GM10248 (cell line): ENCODE measurements at regions not wholly inside any gene's neighbourhood (a gene's known extent, or its start where the extent isn't known, plus 50 kb on each side); places are given as distances from the start of the nearest gene placed in this dataset.
"Not testable (repeated sequence)": the region's sequence is repeated elsewhere in the genome, so short reads cannot be mapped to it uniquely, and the experiment has no call there.

Source experiments
- CTCF ChIA-PET: fragments of 300-600 bp; sonication (Branson Sonifier 250); formaldehyde crosslinking; extraction: SDS; loops from one replicate; lab custom pipeline; 2021; ENCODE audit warnings: antibody characterized with exemption; lab: Yijun Ruan, JAX
- POLR2A ChIA-PET: fragments of 350-650 bp; sonication (Branson Sonifier 250); formaldehyde crosslinking; extraction: SDS; loops from one replicate; lab custom pipeline; 2020; ENCODE audit warnings: antibody characterized with exemption; lab: Yijun Ruan, JAX
- DNase-seq: peaks from one replicate; pipeline ENCODE4 v3.0.0; 2012; ENCODE audit errors: extremely low spot score
- CTCF ChIP-seq: IDR thresholded peaks from 2 replicates; pipeline ENCODE4 v1.5.1; 2012; ENCODE audit warnings: mild to moderate bottlenecking, low read depth; ENCODE audit errors: extremely low read depth, missing control alignments, control extremely low read depth

- CTCF ChIA-PET = no interaction called here
These were observed 106.3 kb upstream of the DLG1 start for GRCh38 chr3:197404754-197405153.

GRCh38 chr3:197404030-197404429 lies 105.6 kb upstream of the DLG1 start:
- no peak for TF ChIP-seq CTCF
- POLR2A ChIA-PET = no interaction called here

More at GRCh38 chr3:197404754-197405153, 106.3 kb upstream of the DLG1 start:
- no peak for TF ChIP-seq CTCF
- DNase-seq = no peak
- POLR2A ChIA-PET = no interaction called here

GRCh38 chr3:197402401-197402800 lies 104.0 kb upstream of the DLG1 start:
- CTCF ChIA-PET, DNase-seq: not testable (repeated sequence)
- POLR2A ChIA-PET = interaction anchor here (0.7 kb wide), 1 partner anchor 403 kb away, joined by 4 read pairs; no protein-coding TSS in a partner anchor

More at GRCh38 chr3:197404030-197404429, 105.6 kb upstream of the DLG1 start:
- no peak for DNase-seq
- CTCF ChIA-PET = no interaction called here

GRCh38 chr3:197399486-197399885 lies 101.1 kb upstream of the DLG1 start:
- TF ChIP-seq CTCF = no peak
- ChIA-PET POLR2A (no interaction called here), CTCF (no interaction called here)
- no peak for DNase-seq

GRCh38 chr3:197398286-197398878 lies 100.0 kb upstream of the DLG1 start:
- no peak for DNase-seq
- TF ChIP-seq CTCF = no peak
- POLR2A ChIA-PET = no interaction called here
- CTCF ChIA-PET = no interaction called here

GRCh38 chr3:197397838-197398237 lies 99.4 kb upstream of the DLG1 start:
- TF ChIP-seq CTCF = no peak
- ChIA-PET CTCF (no interaction called here), POLR2A (no interaction called here)
- DNase-seq = no peak

- no peak for TF ChIP-seq CTCF
- POLR2A ChIA-PET = no interaction called here
- CTCF ChIA-PET = interaction anchor here (1.1 to 1.2 kb wide), 3 partner anchors 13 to 139 kb away, joined by 3 read pairs; no protein-coding TSS in a partner anchor
- DNase-seq = peak; percentile 73
These were observed 96.3 kb upstream of the DLG1 start for GRCh38 chr3:197394464-197395321.

GRCh38 chr3:197394126-197394463 lies 95.7 kb upstream of the DLG1 start:
- DNase-seq, POLR2A ChIA-PET: not testable (repeated sequence)
- CTCF ChIA-PET = interaction anchor here (1.2 kb wide), 1 partner anchor 13 kb away, joined by 3 read pairs; no protein-coding TSS in a partner anchor
